Stimulated activated naive CD4-positive, alpha-beta T cell treated with Interleukin-2 at 50 U/mL for 16 hours (primary cell): ENCODE measurements at regions not wholly inside any gene's neighbourhood (a gene's known extent, or its start where the extent isn't known, plus 50 kb on each side); places are given as distances from the start of the nearest gene placed in this dataset.
"Not testable (repeated sequence)": the region's sequence is repeated elsewhere in the genome, so short reads cannot be mapped to it uniquely, and the experiment has no call there.

ENCODE experiments used
- DNase-seq: peaks from one replicate; lab custom pipeline; 2025; lab: John Stamatoyannopoulos, UW

DNA sequence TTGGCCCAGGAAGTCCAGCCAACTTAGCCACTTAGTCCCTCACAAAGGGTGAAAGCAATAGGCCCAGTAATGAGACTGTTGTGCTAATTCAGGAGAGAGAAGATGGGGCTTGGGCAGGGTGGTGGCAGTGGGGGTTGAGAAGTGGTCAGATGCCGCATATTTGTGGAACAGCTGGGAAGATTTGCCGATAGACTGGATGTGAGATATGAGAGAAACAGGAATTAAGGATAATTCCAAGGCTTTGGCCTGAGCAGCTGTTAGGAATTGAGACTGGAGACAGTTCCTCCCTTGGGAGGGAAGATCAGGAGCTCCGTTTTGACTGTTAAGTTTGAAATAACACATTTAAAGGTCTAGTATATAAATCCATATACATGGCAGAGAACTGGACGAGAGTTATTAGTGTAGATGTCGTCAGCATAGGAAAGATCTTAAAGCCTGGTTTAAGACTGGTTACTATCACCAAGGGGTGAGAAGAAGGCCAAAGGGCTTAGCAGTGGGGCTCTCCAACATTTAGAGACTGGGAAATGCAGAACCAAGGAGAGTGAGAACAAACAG lies 323.7 kb upstream of the FAM78B start:
- DNase-seq: no peak

DNA sequence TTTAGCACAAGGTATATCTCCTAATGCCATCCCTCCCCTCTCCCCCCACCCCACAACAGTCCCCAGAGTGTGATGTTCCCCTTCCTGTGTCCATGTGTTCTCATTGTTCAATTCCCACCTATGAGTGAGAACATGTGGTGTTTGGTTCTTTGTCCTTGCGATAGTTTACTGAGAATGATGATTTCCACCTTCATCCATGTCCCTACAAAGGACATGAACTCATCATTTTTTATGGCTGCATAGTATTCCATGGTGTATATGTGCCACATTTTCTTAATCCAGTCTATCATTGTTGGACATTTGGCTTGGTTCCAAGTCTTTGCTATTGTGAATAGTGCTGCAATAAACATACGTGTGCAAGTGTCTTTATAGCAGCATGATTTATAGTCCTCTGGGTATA lies 327.0 kb upstream of the FAM78B start:
- DNase-seq: not testable (repeated sequence)

DNA sequence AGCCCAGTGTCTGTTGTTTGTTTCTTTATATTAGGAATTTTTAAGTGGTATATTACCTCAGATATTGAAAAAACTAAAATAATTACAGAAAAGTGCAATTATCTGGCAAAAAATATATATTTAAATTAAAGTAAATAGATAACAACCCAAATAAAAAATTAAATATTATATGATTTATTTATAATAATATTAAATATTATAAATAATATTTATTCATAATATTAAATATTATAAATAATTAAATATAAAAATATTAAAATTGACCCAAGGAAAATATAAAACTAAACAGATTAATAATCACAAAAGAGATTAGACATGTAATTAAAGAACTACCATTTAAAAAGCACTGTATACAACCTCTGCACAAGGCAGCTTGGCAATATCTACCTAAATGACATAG lies 331.9 kb upstream of the POGK start:
- no peak for DNase-seq

DNA sequence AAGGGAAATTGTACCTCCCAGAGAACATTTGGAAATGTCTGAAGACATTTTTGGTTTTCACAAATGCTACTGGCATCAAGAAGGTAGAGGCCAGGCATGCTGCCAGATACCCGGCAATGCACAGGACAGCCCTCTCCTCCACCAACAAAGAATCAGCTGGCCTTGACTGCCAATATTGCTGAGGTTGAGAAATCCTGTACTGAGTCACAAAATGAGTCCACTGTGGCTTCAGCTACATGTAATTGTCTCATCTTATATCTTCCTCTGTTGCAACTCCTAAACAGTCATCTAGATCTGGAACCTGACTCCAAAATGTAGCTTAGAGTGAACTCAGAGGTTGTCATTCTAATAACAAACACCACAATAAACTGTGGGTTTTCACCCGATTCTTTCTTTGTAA lies 327.5 kb upstream of the POGK start:
- DNase-seq: no peak

- no peak for DNase-seq
Observed at GRCh38 chr1:166514067-166514466, 325.2 kb upstream of the POGK start.

- no peak for DNase-seq
Observed at GRCh38 chr1:166527752-166528151, 311.5 kb upstream of the POGK start.

GRCh38 chr1:166538646-166539045 lies 300.6 kb upstream of the POGK start:
- DNase-seq: no peak

DNA sequence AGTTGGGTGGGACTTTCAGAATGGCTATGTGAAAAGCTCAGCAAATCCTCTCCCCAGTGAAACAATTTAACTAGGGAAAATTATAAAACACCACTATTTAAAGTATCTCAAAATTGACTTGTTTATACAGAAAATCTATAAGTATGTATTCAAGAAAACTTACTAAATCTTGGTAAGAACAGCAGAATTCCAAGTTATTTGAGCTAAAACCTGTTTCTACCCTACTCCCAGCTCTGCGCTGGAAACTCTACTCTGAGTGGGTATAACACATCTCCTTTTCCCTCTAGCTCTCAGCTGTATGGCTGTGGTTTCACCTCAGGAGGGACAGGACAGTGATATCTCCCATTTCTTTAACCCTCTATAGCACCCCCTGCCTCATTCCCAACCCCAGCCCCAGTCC lies 295.2 kb upstream of the POGK start:
- DNase-seq: no peak

- DNase-seq: no peak
Observed at GRCh38 chr1:166544561-166544960, 294.7 kb upstream of the POGK start.

DNA sequence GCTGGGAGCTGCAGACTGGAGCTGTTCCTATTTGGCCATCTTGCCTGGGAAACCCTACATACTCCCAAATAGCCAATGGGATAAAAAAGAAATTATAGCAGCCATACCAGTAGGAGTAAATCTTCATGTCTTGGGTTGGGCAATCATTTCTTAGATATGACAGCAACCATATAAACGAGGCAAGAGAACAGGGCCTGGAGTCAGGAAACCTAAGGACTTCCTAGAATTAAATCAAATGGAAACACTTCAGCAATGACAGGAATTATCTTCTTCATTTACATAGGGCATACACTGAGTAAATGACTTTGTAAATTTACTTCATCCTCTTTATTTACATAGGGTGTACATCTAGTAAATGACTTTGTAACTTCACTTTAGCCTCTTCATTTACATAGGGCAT lies 286.6 kb upstream of the POGK start:
- DNase-seq: no peak

GRCh38 chr1:166570954-166571353 lies 268.3 kb upstream of the POGK start:
- no peak for DNase-seq

DNA sequence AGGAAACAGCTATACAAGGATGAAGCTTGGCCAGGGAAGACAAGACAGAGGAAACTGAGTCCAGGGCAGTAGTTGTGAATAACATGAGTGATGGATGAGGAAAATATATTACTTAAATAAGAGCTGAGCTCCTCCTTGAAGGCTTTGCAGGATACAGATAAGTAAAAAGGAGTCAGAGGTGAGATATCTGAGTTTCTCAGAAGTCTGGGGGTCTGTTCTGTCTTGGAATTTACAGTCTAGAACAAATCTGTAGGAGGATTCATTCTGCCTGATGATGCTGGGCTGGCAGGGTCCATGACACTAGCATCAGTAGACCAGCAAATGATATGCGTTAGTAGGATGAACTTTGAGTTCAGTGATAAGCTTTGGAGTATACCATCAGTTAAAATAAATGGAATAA lies 266.1 kb upstream of the POGK start:
- DNase-seq: no peak

DNA sequence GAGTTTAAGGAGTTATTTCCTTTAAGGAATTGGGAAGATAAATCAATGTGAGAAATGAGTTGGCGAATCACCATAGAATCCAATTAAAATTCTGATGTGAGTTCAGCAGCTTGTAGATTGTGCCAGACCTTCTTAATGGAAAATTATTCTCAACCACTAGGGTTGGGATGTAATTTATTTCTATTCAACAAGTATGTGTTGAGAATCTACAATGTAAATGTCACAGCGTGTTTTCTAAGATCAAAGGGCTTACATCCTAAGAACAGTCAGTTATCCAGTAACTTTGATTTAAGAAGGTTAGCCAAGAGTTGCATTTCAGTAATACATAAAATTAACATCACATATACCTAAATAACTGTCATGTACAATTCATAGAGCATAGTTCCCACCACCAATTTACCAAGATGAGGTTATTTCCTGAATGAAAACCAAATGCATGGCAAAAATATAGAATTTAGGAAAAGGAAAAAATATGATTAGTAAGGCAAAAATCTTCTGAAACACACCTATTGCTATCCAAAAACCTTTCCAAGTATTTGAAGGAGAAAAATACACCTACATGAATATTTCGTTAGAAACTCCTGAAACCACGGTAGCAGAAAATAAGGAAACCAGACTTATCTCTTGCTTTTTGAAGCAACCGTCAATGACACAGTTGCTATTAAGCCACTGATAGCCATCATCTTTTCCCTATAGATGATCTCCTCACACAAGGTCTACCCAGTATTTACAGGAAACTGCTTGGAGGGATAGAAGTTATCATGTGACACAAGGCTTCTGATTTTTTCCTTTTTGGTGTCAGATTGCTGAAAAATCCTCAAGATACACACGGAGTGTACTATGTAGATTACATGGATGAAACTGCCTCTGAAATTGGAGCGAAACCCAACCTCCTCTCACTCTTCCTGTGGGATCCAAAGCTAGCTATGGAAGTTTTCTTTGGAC lies 259.4 kb upstream of the POGK start:
- no peak for DNase-seq

DNA sequence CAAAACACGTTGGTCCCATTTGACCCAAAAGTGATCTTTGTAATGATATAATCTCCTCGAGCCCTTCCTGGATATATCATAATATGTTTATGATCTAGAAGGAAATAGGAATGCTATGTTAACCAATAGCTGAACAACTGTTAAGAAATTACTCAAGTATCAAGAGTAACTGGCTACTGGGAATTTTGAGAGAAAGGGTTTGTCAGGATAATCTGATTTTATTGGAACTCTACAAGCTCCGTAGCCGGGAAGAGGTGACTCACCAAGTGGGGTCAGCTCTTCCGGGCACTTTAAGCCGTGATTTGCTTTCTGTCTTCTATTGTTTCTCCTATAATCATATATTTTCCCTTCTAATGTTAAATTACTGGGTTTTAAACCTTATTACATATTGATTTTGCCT lies 250.5 kb upstream of the POGK start:
- no peak for DNase-seq

GRCh38 chr1:166590161-166590560 lies 249.1 kb upstream of the POGK start:
- no peak for DNase-seq

DNA sequence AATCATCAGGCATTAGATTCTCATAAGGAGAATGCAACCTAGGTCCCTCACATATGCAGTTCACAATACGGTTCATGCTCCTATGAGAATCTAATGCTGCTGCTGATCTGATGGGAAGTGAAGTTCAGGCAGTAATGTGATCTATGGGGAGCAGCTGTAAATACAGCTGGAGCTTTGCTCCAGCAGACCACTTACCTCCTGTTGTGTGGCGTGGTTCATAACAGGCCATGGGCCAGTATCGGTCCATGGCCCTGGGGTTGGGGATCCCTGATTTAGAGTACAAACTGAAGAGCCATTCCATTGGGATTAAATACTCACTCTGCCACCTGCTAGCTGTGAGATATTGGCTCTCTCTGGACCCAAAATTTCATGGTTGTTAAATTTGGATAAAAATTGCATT lies 244.6 kb upstream of the POGK start:
- DNase-seq: no peak

GRCh38 chr1:166597516-166597915 lies 241.8 kb upstream of the POGK start:
- no peak for DNase-seq

GRCh38 chr1:166600574-166600973 lies 238.7 kb upstream of the POGK start:
- no peak for DNase-seq

DNA sequence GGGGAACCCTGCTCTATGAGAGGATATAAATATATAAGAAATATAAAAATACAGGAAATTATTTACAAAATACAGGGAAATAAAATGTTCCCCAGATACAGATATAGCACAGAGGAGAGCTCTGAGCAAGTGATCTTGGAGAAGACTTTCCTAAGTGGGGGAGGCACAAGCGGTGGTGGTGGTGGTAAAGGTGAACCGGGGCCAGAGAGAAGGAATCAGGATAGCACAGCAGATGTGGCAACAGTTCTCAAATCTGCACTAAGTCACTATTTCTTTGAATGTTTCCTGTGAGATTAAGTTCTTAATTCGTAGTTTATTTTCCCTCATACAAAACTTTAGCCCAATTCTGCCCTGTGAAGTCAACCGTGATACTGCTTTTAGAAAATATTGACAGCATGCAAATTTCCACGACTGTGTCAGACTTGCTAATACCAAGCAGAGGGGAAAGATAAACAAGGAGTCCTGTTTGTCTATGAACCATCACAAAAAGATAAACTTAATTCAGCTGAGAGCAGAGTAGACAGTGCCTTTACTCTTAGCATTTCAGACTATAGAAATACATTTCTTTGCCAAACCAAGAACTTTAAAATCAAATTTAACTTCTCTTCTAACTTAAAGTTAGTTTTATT lies 237.5 kb upstream of the POGK start:
- no peak for DNase-seq

- DNase-seq: not testable (repeated sequence)
Observed at GRCh38 chr1:166602801-166603200, 236.5 kb upstream of the POGK start.

DNA sequence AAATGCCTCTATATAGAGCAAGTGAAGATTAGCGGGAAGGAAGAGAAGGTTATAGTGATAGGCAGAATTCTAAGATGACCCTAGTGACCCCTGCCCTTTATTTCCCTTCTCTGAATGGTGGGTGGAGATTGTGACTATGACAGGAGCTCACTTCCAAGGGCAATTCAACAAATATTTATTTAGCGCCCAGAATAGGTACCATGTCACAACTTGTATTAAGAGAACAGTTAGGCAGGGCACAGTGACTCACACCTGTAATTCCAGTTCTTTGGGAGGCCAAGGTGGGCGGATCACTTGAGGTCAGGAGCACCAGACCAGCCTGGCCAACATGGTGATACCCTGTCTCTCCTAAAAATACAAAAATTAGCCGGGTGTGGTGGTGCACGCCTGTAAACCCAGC lies 236.0 kb upstream of the POGK start:
- DNase-seq: no peak

GRCh38 chr1:166605137-166605536 lies 234.1 kb upstream of the POGK start:
- DNase-seq: no peak

DNA sequence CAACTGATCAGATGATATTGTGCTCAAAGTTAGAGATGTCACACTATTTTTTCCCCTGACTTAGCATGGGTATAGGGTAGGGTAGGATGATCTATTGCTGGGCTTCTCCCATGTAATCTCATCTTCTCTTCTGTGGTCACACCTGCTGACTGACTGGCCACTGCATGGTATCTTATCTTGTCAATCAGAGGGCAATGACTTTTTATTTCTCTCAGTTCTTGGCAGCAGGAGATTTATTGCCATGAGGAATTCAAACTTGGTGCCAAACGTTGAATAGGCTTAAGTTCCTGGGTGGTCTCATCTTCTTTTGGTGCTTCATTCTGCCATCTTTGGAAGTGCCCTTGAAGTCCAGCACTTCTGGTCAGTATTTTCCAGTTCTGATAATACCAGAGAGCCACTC lies 226.4 kb upstream of the POGK start:
- DNase-seq: no peak
